SU-DHL-6 (cell line): ENCODE measurements at regions not wholly inside any gene's neighbourhood (a gene's known extent, or its start where the extent isn't known, plus 50 kb on each side); places are given as distances from the start of the nearest gene placed in this dataset.
"Not testable (repeated sequence)": the region's sequence is repeated elsewhere in the genome, so short reads cannot be mapped to it uniquely, and the experiment has no call there.

Experiments used
- H2AFZ ChIP-seq: fragments of 200-600 bp; sonication (generic); 2 replicates; pipeline ENCODE4 v1.6.1; 2014; ENCODE audit warnings: low read depth, mild to moderate bottlenecking, moderate library complexity, mixed read lengths, antibody characterized with exemption, low read length; ENCODE audit not compliant: severe bottlenecking
- H3F3A ChIP-seq: fragments of 200-600 bp; shearing (Covaris generic); 2 replicates; pipeline ENCODE4 v1.6.0; 2016; ENCODE audit warnings: antibody characterized with exemption, mild to moderate bottlenecking; ENCODE audit not compliant: insufficient read depth
- H3K27ac ChIP-seq: fragments of 200-600 bp; sonication (generic); 2 replicates; pipeline ENCODE4 v1.5.1; 2016; ENCODE audit warnings: low read depth, mild to moderate bottlenecking, low read length, moderate library complexity, mixed read lengths
- H3K27me3 ChIP-seq: fragments of 200-600 bp; sonication (generic), shearing (Covaris generic); 2 replicates; pipeline ENCODE4 v1.6.0; 2014; ENCODE audit warnings: mild to moderate bottlenecking, low read length
- H3K36me3 ChIP-seq: fragments of 200-600 bp; sonication (generic); 2 replicates; pipeline ENCODE4 v1.6.1; 2014; ENCODE audit warnings: mild to moderate bottlenecking, low read length, mixed read lengths
- H3K4me2 ChIP-seq: fragments of 300-600, 200-600 bp; shearing (Covaris generic), sonication (generic); 2 replicates; pipeline ENCODE4 v1.6.0; 2014; ENCODE audit warnings: low read length, low read depth, mild to moderate bottlenecking; ENCODE audit not compliant: poor library complexity, severe bottlenecking
- H3K4me3 ChIP-seq: fragments of 200-600 bp; sonication (generic); 2 replicates; pipeline ENCODE4 v1.5.1; 2014; ENCODE audit warnings: antibody characterized with exemption, low read length, mild to moderate bottlenecking, mixed read lengths; ENCODE audit not compliant: insufficient read depth, poor library complexity, severe bottlenecking
- H3K79me2 ChIP-seq: fragments of 200-600 bp; sonication (generic); 2 replicates; pipeline ENCODE4 v1.6.1; 2014; ENCODE audit warnings: mild to moderate bottlenecking, low read length, moderate library complexity; ENCODE audit not compliant: insufficient read depth
- H3K9ac ChIP-seq: fragments of 200-600 bp; sonication (generic); 2 replicates; pipeline ENCODE4 v1.7.0; 2014; ENCODE audit warnings: mild to moderate bottlenecking, low read length
- H3K9me2 ChIP-seq: fragments of 200-600 bp; sonication (generic); replicated peaks from 2 replicates; pipeline ENCODE4 v1.6.1; 2014; ENCODE audit warnings: low read length; ENCODE audit not compliant: insufficient read depth
- H3K9me3 ChIP-seq: fragments of 200-600 bp; sonication (generic); 2 replicates; pipeline ENCODE4 v1.6.1; 2014; ENCODE audit warnings: low read length, mixed read lengths; ENCODE audit not compliant: insufficient read depth
- H4K20me1 ChIP-seq: fragments of 200-600 bp; sonication (generic); 2 replicates; pipeline ENCODE4 v1.6.1; 2014; ENCODE audit warnings: low read depth, mild to moderate bottlenecking, antibody characterized with exemption, low read length, moderate library complexity, mixed read lengths
- EZH2phosphoT487 ChIP-seq: fragments of 200-600 bp; sonication (generic), shearing (Covaris generic); conservative IDR thresholded peaks from 2 replicates; pipeline ENCODE4 v1.6.1; 2018; ENCODE audit warnings: mild to moderate bottlenecking, antibody characterized with exemption, low read length, moderate library complexity, mixed read lengths
- TF ChIP-seq, protein P1 (sequence below): fragments of 200-600 bp; sonication (generic); IDR thresholded peaks from one replicate; pipeline ENCODE4 v1.5.1; 2017; ENCODE audit warnings: antibody characterized with exemption, mild to moderate bottlenecking, low read length, moderate library complexity; ENCODE audit not compliant: insufficient read depth, poor library complexity, severe bottlenecking

DNA sequence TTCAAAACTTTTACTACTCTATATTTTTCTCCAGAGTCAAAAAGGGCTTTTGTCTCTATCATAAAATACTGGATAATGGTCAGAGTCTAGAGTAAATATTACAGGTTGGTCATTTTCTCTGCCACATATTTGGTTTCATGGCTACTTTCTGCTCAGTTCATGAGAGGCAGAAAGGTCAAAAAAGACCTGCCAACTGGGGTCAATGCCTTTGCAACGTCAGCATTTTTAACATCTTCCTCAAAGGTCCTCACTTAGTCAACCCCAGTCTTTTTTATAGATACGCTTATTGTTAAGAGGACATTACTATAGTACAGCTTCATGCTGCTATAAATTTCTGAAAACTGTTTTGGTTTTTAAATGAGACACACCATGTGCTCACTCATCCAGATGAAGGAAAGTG, 312.1 kb upstream of the ARHGEF26 start:
- Histone ChIP-seq H3K27ac (no peak overlapping the region), H3K79me2 (no peaks in the 10 kb centered on the region), H3K9ac (no peak overlapping the region), H3K9me3 (no peaks in the 10 kb centered on the region), H3K27me3 (no peaks in the 10 kb centered on the region), H4K20me1 (no peaks in the 10 kb centered on the region), H2AFZ (no peak overlapping the region), H3K9me2 (no peaks in the 10 kb centered on the region), H3F3A (no peaks in the 10 kb centered on the region), H3K4me3 (no peak overlapping the region), H3K36me3 (no peaks in the 10 kb centered on the region), H3K4me2 (no peak overlapping the region)
- no peak for TF ChIP-seq EZH2phosphoT487
- TF ChIP-seq, protein P1, sequence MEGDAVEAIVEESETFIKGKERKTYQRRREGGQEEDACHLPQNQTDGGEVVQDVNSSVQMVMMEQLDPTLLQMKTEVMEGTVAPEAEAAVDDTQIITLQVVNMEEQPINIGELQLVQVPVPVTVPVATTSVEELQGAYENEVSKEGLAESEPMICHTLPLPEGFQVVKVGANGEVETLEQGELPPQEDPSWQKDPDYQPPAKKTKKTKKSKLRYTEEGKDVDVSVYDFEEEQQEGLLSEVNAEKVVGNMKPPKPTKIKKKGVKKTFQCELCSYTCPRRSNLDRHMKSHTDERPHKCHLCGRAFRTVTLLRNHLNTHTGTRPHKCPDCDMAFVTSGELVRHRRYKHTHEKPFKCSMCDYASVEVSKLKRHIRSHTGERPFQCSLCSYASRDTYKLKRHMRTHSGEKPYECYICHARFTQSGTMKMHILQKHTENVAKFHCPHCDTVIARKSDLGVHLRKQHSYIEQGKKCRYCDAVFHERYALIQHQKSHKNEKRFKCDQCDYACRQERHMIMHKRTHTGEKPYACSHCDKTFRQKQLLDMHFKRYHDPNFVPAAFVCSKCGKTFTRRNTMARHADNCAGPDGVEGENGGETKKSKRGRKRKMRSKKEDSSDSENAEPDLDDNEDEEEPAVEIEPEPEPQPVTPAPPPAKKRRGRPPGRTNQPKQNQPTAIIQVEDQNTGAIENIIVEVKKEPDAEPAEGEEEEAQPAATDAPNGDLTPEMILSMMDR = no peak

DNA sequence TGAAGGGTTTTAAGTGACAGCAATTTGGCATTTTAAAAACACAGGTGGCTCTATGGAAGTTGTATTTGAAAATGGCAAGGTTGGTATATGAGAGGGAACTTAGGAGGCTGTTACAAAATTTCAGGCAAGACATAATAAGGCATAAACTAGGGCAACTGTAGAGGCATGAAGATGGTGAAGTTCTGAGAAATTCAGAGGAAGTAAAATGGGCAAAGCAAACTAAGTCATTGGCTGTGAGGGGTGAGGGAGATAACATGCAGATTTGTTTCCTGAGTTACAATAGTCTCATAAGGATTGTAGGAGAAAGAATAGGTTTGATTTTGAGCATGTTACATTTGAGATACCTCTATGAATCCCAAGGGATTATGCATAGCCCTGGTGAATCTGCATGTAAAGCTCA, 302.9 kb upstream of the ARHGEF26 start:
- Histone ChIP-seq H3K4me3 (no peak overlapping the region), H3K9me2 (no peaks in the 10 kb centered on the region)
- TF ChIP-seq, protein P1 = no peak
- TF ChIP-seq EZH2phosphoT487 = no peak

DNA sequence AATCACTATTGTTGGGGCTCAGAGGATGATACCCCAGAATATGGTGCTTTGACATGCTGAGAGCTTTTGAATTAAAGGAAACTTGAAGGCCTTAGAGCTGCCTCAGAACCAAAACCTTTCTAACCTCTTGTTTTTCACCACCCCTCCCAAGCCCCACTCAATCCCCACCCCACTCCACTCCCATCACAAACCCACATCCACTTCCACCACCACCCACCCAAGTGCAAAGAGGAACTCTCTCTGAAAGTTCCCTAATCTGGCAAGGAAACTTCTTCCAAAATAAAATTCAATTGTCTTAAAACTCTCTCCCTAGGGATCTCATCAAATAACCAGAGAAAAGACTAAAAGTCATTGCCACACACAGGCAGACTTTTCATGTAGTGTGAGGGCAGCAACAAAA, 301.2 kb upstream of the ARHGEF26 start:
- no peak overlapping the region for H3K9ac ChIP-seq
- H3F3A ChIP-seq = no peaks in the 10 kb centered on the region
- H3K9me3 ChIP-seq = no peaks in the 10 kb centered on the region
- no peaks in the 10 kb centered on the region for H3K36me3 ChIP-seq
- no peaks in the 10 kb centered on the region for H3K9me2 ChIP-seq
- H4K20me1 ChIP-seq = no peaks in the 10 kb centered on the region
- TF ChIP-seq, protein P1 = no peak
- no peak for TF ChIP-seq EZH2phosphoT487
- H3K4me3 ChIP-seq = no peak overlapping the region
- H3K27me3 ChIP-seq = no peaks in the 10 kb centered on the region
- no peak overlapping the region for H3K27ac ChIP-seq
- H2AFZ ChIP-seq = no peak overlapping the region
- H3K4me2 ChIP-seq = no peak overlapping the region
- H3K79me2 ChIP-seq = no peaks in the 10 kb centered on the region

More for the DNA sequence above, 302.9 kb upstream of the ARHGEF26 start:
- H3K79me2 ChIP-seq = no peaks in the 10 kb centered on the region
- H3F3A ChIP-seq = no peaks in the 10 kb centered on the region
- no peak overlapping the region for H2AFZ ChIP-seq
- no peaks in the 10 kb centered on the region for H4K20me1 ChIP-seq
- no peaks in the 10 kb centered on the region for H3K36me3 ChIP-seq
- H3K4me2 ChIP-seq = no peak overlapping the region
- no peaks in the 10 kb centered on the region for H3K27me3 ChIP-seq
- H3K9ac ChIP-seq = no peak overlapping the region
- no peaks in the 10 kb centered on the region for H3K9me3 ChIP-seq
- H3K27ac ChIP-seq = no peak overlapping the region

DNA sequence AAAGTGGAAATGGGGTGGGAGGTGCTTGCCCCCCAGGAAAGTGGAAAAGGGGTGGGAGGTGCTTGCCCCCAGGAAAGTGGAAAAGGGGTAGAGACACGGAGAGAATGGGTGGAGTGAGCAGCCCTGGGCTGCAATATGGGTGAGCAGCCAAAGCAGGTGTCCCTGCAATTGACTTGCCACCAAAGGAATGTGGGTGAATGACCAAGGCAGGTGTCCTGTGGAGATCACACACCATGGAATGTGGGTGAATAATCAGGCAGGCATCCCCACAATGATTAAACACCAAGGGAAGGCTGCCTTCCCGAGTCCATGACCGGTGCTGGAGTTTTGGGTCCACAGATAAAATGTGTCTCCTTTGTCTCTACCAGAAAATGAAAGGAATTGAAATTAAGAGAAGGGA, 292.8 kb upstream of the ARHGEF26 start:
- H3K27me3 ChIP-seq = not testable (repeated sequence)

More for the DNA sequence above, 292.8 kb upstream of the ARHGEF26 start:
- H3K4me3 ChIP-seq, H4K20me1 ChIP-seq, H3K9me2 ChIP-seq, H2AFZ ChIP-seq, H3K4me2 ChIP-seq, H3K9ac ChIP-seq, H3F3A ChIP-seq, H3K27ac ChIP-seq, H3K36me3 ChIP-seq, H3K79me2 ChIP-seq, H3K9me3 ChIP-seq: not testable (repeated sequence)
